Activated naive CD8-positive, alpha-beta T cell treated with anti-CD3 and anti-CD28 coated beads, Interleukin-2, amount 10 ng/mL, durations not matched to agents 7 days and 5 days (primary cell): ENCODE measurements at regions not wholly inside any gene's neighbourhood (a gene's known extent, or its start where the extent isn't known, plus 50 kb on each side); places are given as distances from the start of the nearest gene placed in this dataset.
"Not testable (repeated sequence)": the region's sequence is repeated elsewhere in the genome, so short reads cannot be mapped to it uniquely, and the experiment has no call there.

Source experiments
- ATAC-seq: fragments of 150-1000 bp; cut with Tn5 transposase; one replicate; pipeline ENCODE4 v1.10.0; 2021; ENCODE audit warnings: low read depth, moderate library complexity
- POLR2A ChIA-PET: fragments of 350-600 bp; sonication (Branson Sonifier 250); formaldehyde crosslinking; loops from one replicate; lab custom pipeline; 2021; ENCODE audit warnings: antibody characterized with exemption; lab: Charles Lee
- DNase-seq: peaks from one replicate; pipeline ENCODE4 v3.0.0; 2021
- H3K27ac Mint-ChIP-seq: one replicate; pipeline ENCODE4 v1.8.0; 2022; ENCODE audit warnings: mild to moderate bottlenecking, mixed read lengths
- H3K27me3 Mint-ChIP-seq: one replicate; pipeline ENCODE4 v1.8.0; 2022; ENCODE audit warnings: mild to moderate bottlenecking, moderate library complexity, mixed read lengths
- H3K36me3 Mint-ChIP-seq: one replicate; pipeline ENCODE4 v1.8.0; 2021; ENCODE audit warnings: mild to moderate bottlenecking, mixed read lengths
- H3K4me1 Mint-ChIP-seq: one replicate; pipeline ENCODE4 v1.8.0; 2021; ENCODE audit warnings: mixed read lengths
- H3K4me3 Mint-ChIP-seq: one replicate; pipeline ENCODE4 v1.8.0; 2022; ENCODE audit warnings: mild to moderate bottlenecking, moderate library complexity, mixed read lengths
- H3K9me3 Mint-ChIP-seq: one replicate; pipeline ENCODE4 v1.8.0; 2021; ENCODE audit warnings: mixed read lengths

DNA sequence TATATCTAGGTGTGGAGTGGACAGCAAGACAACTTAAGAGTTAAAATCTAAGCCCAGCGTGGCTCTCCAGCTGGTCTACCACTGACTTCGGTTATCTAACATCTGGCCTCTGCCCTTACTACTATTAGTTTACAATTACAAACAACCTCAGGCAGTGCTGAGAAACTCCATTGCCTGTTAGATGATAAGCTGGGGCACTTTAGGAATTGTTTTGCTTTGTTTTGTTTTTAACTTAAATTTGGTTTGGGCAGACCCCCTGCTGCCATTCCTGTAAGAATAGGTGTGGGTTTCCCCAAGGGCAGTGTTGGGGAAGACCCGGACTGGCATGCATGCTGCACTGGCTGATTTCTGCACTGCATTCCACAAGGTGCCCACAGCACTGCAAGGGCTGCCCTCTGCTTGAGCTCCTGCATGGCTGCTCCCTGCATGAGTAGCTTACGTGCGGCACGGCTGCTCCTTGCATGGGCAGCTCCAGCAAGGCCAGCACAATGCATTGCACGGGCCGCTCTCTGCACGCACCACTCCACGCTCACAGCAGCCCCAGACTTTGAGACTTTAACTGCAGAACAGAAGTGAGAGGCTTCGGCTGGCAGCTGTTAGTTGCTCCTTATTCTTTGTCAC is 74.2 kb upstream of the SERTAD2 start:
- ATAC-seq (no peak), DNase-seq (no peak)
- H3K4me1 Mint-ChIP-seq, result peaks cover 46% of the 10 kb centered on the region
- peak overlapping the region; percentile 93 for H3K27ac Mint-ChIP-seq
- H3K4me3 Mint-ChIP-seq, result peak overlapping the region; percentile 58
- POLR2A ChIA-PET, result interaction anchor here (0.7 to 7.7 kb wide), 9 partner anchors 9 to 121 kb away, joined by 3 to 86 read pairs (median 3); partner anchors contain the start of gene SERTAD2
- H3K36me3 Mint-ChIP-seq, result peaks cover 6% of the 10 kb centered on the region
- no peaks in the 10 kb centered on the region for H3K9me3 Mint-ChIP-seq
- no peaks in the 10 kb centered on the region for H3K27me3 Mint-ChIP-seq

DNA sequence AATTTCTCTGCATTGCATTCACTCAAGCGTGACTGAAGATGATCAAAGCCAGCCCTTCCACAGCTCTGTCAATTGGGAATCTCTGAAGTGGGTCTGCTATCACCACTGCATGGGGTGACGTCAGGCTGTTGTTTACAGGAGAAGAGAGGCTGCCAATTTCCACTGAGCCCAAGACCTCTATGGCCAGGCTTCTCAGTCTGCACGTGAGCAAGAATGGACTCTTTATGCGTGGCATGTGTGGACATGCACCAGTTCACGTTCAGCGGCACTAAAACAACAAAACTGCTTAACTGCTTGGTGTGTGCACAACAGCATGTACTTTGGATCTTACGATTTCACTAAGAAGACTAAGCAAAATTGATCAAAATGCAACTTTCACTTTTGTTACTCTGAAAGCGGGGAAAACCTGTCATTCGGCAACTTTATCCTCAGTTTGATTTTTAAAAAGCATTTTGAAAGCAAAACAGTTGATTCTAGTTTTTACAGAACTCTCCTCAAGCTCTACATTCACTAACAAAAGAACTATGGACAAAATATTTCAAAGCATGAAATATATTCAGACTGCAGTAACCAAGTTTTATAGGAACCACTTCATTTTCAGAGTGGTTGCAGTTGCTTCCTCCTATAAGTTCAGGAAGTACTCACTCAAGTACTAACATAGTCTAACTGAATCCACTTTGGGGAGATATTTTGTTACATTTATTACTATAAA is 77.0 kb upstream of the SERTAD2 start:
- DNase-seq (peak; percentile 45), ATAC-seq (peak; percentile 63)
- H3K27ac Mint-ChIP-seq, result peak overlapping the region; percentile 95

DNA sequence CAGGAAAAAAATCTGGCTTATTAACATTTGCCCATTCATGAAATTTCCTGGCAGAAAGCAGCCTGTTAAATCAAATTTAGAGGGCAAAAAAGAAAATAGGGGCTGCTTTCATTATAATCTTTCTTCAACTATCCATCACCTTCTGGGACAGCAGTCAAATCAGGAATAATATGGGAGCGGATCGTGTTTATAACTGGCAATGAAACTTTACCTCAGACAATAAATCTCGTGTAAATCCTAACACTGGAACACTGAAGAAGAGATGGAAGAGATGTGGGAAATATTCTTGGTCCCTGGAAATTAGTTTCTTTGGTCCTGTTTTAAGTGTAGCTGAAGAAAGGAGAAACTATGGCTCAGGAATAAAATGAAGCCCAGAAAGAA is 77.5 kb upstream of the SERTAD2 start:
- Mint-ChIP-seq H3K36me3 (peaks cover 23% of the 10 kb centered on the region), H3K4me1 (peaks cover 55% of the 10 kb centered on the region), H3K4me3 (peak overlapping the region; percentile 86), H3K27me3 (no peaks in the 10 kb centered on the region), H3K27ac (peak overlapping the region; percentile 95), H3K9me3 (peaks cover 3% of the 10 kb centered on the region)
- POLR2A ChIA-PET, result interaction anchor here (0.9 to 7.7 kb wide), 3 partner anchors 20 to 79 kb away, joined by 3 to 86 read pairs (median 6); partner anchors contain the start of gene SERTAD2
- DNase-seq, result no peak
- no peak for ATAC-seq

More for the DNA sequence above, 77.0 kb upstream of the SERTAD2 start:
- Mint-ChIP-seq H3K4me1 (peaks cover 56% of the 10 kb centered on the region), H3K27me3 (no peaks in the 10 kb centered on the region), H3K36me3 (peaks cover 21% of the 10 kb centered on the region), H3K4me3 (peak overlapping the region; percentile 86), H3K9me3 (peaks cover 3% of the 10 kb centered on the region)
- POLR2A ChIA-PET, result interaction anchor here (0.9 to 7.7 kb wide), 3 partner anchors 20 to 79 kb away, joined by 3 to 86 read pairs (median 6); partner anchors contain the start of gene SERTAD2

DNA sequence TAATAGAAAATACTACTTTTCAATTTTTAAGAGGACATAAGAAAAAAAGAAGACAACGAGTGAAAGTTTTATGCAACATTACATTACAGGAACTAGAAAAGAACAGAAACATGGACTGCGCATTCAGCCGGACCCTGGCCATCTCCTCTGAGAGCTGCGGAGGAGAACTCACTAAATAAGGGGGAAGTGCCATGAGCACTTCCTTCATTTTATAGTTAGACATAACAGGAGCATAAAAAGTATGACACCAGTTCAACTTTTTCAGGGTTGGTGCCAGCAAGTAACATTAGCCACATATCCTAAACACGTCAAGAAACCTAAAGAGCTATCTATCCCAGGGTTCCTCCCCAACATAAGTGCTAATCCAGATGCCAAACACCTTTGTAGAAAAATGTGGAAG is 78.0 kb upstream of the SERTAD2 start:
- DNase-seq, result no peak
- Mint-ChIP-seq H3K4me1 (peaks cover 50% of the 10 kb centered on the region), H3K27me3 (no peaks in the 10 kb centered on the region), H3K36me3 (peaks cover 22% of the 10 kb centered on the region), H3K27ac (peak overlapping the region; percentile 95), H3K9me3 (peaks cover 3% of the 10 kb centered on the region), H3K4me3 (peak overlapping the region; percentile 86)
- POLR2A ChIA-PET, result interaction anchor here (0.9 to 7.7 kb wide), 3 partner anchors 18 to 80 kb away, joined by 4 to 86 read pairs (median 6); partner anchors contain the start of gene SERTAD2
- ATAC-seq, result no peak

DNA sequence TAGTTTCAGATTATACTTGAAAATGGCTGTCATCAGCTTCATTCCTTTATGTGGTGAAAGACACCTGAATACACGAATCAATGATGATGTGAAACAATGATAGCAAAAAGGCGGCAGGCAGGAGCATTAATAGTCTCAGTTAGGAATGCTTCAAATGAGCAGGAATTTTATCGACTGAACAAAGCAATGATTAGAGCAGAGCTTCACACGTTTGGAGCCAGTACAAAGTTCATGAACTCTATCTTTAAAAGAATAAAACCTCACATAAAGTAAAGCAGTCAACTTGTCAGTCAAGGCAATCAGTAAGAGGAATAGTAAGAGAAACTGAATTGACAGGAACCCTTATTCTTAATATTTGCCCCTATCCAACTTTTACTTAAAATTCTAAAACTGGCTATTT is 78.4 kb upstream of the SERTAD2 start:
- Mint-ChIP-seq H3K9me3 (peaks cover 3% of the 10 kb centered on the region), H3K36me3 (peaks cover 22% of the 10 kb centered on the region), H3K4me3 (no peak overlapping the region), H3K4me1 (peaks cover 49% of the 10 kb centered on the region), H3K27me3 (no peaks in the 10 kb centered on the region), H3K27ac (no peak overlapping the region)
- POLR2A ChIA-PET, result interaction anchor here (0.9 to 7.7 kb wide), 3 partner anchors 18 to 80 kb away, joined by 4 to 86 read pairs (median 6); partner anchors contain the start of gene SERTAD2
- ATAC-seq, result no peak
- no peak for DNase-seq

DNA sequence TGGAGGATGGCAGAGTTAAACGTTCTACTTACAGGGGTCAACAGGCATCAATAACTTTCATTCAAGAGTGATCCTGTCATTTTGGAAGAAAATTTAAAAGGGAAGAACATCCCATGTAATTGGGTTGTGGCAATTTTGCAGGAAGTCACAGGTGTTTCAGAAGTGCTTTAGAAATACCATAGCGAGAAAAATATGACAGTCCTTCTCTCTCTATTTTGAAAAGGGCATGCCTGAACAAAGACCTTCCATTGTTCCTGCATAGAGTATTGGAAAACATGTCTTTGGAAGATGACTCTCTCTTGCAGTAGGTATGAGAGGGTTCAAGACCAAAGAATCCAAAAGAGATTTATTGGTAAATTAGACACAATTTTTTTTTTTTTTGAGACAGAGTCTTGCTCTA is 81.8 kb upstream of the SERTAD2 start:
- no peaks in the 10 kb centered on the region for H3K27me3 Mint-ChIP-seq
- H3K27ac Mint-ChIP-seq, result no peak overlapping the region
- H3K4me3 Mint-ChIP-seq, result no peak overlapping the region
- peaks cover 43% of the 10 kb centered on the region for H3K4me1 Mint-ChIP-seq
- ATAC-seq (no peak), DNase-seq (no peak)
- H3K36me3 Mint-ChIP-seq, result peaks cover 22% of the 10 kb centered on the region
- H3K9me3 Mint-ChIP-seq, result peaks cover 3% of the 10 kb centered on the region
- POLR2A ChIA-PET, result interaction anchor here (1.5 to 5.5 kb wide), 3 partner anchors 15 to 84 kb away, joined by 4 to 39 read pairs (median 13); partner anchors contain the start of gene SERTAD2

DNA sequence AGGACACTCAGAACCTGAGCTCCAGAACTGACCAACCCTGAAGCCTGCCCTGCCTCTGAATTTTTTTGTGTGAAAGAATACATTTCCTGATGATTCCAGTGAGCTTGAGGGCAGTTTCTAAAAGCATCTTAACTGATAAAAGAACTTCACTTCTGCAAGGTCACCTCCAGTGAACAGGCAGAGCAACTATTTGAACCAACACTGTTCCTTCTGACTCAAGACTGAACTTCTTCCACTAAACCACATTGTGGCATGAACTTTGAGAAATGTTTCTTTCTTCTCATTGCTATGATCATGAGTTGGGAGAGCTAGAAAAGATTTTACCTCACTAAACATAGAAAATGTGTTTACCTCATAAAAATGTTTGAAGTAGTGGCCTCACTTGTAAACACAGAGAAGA is 83.8 kb upstream of the SERTAD2 start:
- ATAC-seq (peak; percentile 91), DNase-seq (no peak)
- POLR2A ChIA-PET, result interaction anchor here (0.8 to 5.5 kb wide), 5 partner anchors 10 to 490 kb away, joined by 3 to 39 read pairs (median 10); partner anchors contain the start of genes ACTR2 and SERTAD2
- peaks cover 3% of the 10 kb centered on the region for H3K9me3 Mint-ChIP-seq
- H3K36me3 Mint-ChIP-seq, result peaks cover 22% of the 10 kb centered on the region
- H3K27ac Mint-ChIP-seq, result peak overlapping the region; percentile 36
- H3K27me3 Mint-ChIP-seq, result no peaks in the 10 kb centered on the region
- peaks cover 29% of the 10 kb centered on the region for H3K4me1 Mint-ChIP-seq
- H3K4me3 Mint-ChIP-seq, result peak overlapping the region; percentile 40

DNA sequence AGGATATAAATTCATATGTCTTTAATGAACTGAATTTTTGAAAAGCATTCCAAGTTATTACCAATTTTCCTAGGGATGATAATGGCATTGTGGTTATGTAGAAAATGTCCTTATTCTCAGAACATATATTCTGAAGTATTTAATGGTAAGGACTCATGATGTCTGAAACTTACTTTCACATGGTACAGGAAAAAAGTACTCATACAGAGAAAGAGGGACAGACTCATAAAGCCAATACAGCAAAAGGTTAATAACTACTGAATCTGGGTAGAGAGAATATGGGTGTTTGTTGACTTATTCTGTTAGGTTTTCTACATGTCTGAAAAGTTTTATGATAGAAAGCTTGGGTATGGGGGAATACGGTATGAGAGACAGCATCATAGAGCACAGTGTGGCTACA is 84.3 kb upstream of the SERTAD2 start:
- Mint-ChIP-seq H3K9me3 (peaks cover 3% of the 10 kb centered on the region), H3K27ac (peak overlapping the region; percentile 3), H3K36me3 (peaks cover 22% of the 10 kb centered on the region), H3K4me3 (no peak overlapping the region), H3K27me3 (no peaks in the 10 kb centered on the region), H3K4me1 (peaks cover 29% of the 10 kb centered on the region)
- DNase-seq (no peak), ATAC-seq (peak; percentile 32)
- POLR2A ChIA-PET, result interaction anchor here (1.2 to 5.5 kb wide), 3 partner anchors 11 to 85 kb away, joined by 10 to 39 read pairs (median 13); partner anchors contain the start of gene SERTAD2

DNA sequence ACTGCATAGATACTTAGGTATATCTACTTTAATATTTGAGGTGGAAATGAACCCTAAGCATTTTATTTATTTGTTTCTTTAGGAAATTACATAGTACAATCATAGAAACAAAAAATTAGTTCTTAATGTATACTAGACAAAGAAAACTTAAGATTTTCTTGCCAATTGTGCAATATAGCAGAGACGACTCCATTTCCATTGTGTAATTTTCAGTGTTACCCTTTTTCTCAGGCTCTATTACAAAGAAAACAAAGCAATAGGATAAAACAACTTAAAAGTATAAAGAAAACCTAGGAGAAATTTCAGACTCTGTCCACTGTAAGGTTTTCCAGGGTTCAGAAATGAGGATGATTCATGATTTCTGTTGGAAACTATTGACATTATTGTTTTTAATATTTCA is 89.0 kb upstream of the SERTAD2 start:
- POLR2A ChIA-PET, result interaction anchor here (1.0 to 3.3 kb wide), 2 partner anchors 8 to 90 kb away, joined by 4 to 12 read pairs; partner anchors contain the start of gene SERTAD2

DNA sequence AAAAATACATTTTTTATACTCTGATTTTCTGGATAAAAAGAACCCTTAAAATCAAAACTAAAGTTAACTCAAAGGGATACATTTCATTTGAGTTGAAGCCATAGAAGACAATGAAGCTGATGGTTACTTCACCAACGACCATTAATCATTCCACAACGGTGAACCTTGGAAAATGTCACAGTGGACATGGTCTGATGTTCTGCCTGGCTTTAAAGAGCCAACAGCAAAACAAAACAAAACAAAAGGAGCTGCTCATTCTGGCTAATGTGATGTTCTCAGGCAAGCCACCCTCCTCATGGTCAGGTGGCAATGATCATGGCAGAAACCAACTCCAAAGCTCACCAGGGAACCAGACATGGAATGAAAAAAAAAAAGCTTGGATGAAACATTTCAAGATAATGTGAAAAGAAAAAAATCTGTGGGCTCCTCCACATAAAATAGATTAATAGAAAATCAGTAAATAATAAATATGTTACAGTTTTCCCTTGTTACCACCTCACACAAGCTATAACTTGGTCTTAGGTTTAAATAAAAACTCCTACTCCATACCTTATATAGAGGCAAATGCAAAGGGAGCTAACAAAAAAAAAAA is 90.1 kb upstream of the SERTAD2 start:
- no peak for ATAC-seq
- no peaks in the 10 kb centered on the region for H3K27me3 Mint-ChIP-seq

More for the DNA sequence above, 89.0 kb upstream of the SERTAD2 start:
- no peaks in the 10 kb centered on the region for H3K9me3 Mint-ChIP-seq
- no peaks in the 10 kb centered on the region for H3K27me3 Mint-ChIP-seq
- DNase-seq (no peak), ATAC-seq (no peak)
- H3K4me3 Mint-ChIP-seq, result no peak overlapping the region
- H3K36me3 Mint-ChIP-seq, result no peaks in the 10 kb centered on the region
- H3K4me1 Mint-ChIP-seq, result peaks cover 13% of the 10 kb centered on the region
- H3K27ac Mint-ChIP-seq, result no peak overlapping the region

DNA sequence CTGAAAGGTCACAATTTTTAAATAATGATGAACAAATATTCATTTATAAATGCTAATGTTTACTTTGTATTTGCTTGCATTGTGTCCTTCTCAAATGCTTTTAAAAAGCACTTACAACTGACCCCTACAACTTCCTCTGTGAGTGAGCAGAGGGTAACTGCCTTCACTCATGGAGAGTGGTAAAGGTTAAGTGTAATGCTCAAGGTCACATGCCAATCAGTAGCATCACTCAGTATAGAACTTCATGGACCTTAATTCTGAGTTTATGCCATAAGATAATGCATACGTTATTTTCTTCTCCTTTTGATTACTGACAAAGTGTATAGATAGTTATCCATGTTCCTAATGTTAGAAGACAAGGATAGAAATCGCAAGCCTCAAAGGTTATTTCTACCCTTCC is 91.8 kb upstream of the SERTAD2 start:
- ATAC-seq (no peak), DNase-seq (no peak)
- no peak overlapping the region for H3K4me3 Mint-ChIP-seq
- no peaks in the 10 kb centered on the region for H3K9me3 Mint-ChIP-seq
- POLR2A ChIA-PET, result interaction anchor here (3.3 kb wide), 1 partner anchor 92 kb away, joined by 12 read pairs; the partner anchor contains the start of gene SERTAD2
- no peak overlapping the region for H3K27ac Mint-ChIP-seq
- H3K27me3 Mint-ChIP-seq, result no peaks in the 10 kb centered on the region
- H3K4me1 Mint-ChIP-seq, result peaks cover 14% of the 10 kb centered on the region
- H3K36me3 Mint-ChIP-seq, result no peaks in the 10 kb centered on the region

More for the DNA sequence above, 90.1 kb upstream of the SERTAD2 start:
- DNase-seq, result no peak
- POLR2A ChIA-PET, result interaction anchor here (0.9 to 3.3 kb wide), 2 partner anchors 79 to 91 kb away, joined by 4 to 12 read pairs; partner anchors contain the start of gene SERTAD2
- Mint-ChIP-seq H3K4me1 (peaks cover 12% of the 10 kb centered on the region), H3K4me3 (no peak overlapping the region), H3K9me3 (no peaks in the 10 kb centered on the region), H3K27ac (no peak overlapping the region), H3K36me3 (no peaks in the 10 kb centered on the region)

DNA sequence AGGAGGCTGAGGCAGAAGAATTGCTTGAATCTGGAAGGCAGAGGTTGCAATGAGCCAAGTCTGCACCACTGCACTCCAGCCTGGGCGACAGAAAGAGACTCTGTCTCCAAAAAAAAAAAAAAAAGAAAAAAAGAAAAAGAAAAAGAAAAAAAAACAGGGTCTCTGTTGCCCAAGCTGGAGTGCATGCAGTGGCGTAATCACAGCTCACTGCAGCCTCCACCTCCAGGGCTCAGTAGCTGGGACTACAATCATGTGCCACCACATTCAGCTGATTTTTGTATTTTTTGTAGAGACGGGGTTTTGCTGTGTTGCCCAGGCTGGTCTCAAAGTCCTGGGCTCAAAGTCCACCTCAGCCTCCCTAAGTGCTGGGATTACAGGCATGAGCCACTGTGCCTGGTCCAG is 94.0 kb upstream of the SERTAD2 start:
- H3K4me3 Mint-ChIP-seq, H3K27me3 Mint-ChIP-seq, H3K36me3 Mint-ChIP-seq, H3K27ac Mint-ChIP-seq, H3K9me3 Mint-ChIP-seq, DNase-seq, ATAC-seq: not testable (repeated sequence)
- POLR2A ChIA-PET, result interaction anchor here (0.5 to 6.4 kb wide), 9 partner anchors 11 to 602 kb away, joined by 3 to 137 read pairs (median 6); partner anchors contain the start of gene SERTAD2
- peaks cover 20% of the 10 kb centered on the region for H3K4me1 Mint-ChIP-seq
